Fibroblast of the aortic adventitia (primary cell): ENCODE measurements at regions not wholly inside any gene's neighbourhood (a gene's known extent, or its start where the extent isn't known, plus 50 kb on each side); places are given as distances from the start of the nearest gene placed in this dataset.

Experiments
- DNase-seq: peaks from one replicate; pipeline ENCODE4 v3.0.0-alpha.2; 2010; ENCODE audit warnings: low read depth
- H3K4me3 ChIP-seq: 2 replicates; pipeline ENCODE4 v1.5.1; 2011; ENCODE audit warnings: low read depth, mild to moderate bottlenecking, control low read depth, low read length, moderate library complexity
- TF ChIP-seq, protein P1 (sequence below): IDR thresholded peaks from 2 replicates; pipeline ENCODE4 v1.5.1; 2011; ENCODE audit warnings: mild to moderate bottlenecking, low read length, control low read depth, inconsistent platforms; ENCODE audit not compliant: insufficient read depth

DNA sequence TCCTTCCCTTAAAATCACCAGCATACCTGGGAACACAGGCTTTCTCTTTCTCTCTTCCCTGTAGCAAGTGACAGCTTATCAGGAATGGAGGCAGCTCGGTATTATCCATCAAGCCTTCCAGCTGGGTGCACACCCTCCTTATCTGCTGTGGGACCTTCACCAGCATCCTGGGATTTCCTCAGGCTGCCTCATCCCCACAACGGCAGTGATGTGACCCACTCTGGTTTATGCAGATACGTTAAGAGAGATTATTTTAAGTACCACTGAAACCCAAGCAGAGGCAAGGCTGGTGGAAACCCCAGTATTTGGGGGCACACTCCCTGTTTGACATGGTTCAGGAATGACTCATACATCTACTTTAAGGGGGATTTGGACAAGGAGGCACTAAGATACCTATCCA, 192.1 kb downstream of the TM9SF2 start:
- DNase-seq, result no peak
- no peak overlapping the region for H3K4me3 ChIP-seq
- TF ChIP-seq, protein P1, sequence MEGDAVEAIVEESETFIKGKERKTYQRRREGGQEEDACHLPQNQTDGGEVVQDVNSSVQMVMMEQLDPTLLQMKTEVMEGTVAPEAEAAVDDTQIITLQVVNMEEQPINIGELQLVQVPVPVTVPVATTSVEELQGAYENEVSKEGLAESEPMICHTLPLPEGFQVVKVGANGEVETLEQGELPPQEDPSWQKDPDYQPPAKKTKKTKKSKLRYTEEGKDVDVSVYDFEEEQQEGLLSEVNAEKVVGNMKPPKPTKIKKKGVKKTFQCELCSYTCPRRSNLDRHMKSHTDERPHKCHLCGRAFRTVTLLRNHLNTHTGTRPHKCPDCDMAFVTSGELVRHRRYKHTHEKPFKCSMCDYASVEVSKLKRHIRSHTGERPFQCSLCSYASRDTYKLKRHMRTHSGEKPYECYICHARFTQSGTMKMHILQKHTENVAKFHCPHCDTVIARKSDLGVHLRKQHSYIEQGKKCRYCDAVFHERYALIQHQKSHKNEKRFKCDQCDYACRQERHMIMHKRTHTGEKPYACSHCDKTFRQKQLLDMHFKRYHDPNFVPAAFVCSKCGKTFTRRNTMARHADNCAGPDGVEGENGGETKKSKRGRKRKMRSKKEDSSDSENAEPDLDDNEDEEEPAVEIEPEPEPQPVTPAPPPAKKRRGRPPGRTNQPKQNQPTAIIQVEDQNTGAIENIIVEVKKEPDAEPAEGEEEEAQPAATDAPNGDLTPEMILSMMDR, result no peak

DNA sequence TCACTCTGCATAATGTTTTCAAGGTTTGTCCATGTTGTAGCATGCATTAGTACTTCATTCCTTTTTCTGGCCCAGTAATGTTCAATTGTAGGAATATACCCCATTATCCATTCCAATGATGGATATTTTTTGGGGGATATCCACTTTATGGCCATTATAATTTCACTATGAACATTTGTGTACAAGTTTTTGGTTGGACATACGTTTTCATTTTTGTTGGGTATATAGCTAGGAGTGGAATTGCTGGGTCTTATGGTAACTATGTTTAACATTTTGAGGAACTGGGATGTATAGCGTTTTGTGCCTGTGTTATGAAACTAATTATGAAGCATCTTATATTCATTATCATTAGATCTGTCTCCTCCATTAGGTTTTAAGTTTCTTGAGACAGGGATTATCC, 191.6 kb downstream of the TM9SF2 start:
- TF ChIP-seq, protein P1, result no peak
- H3K4me3 ChIP-seq, result no peak overlapping the region
- no peak for DNase-seq

GRCh38 chr13:99691552-99691951, 190.3 kb downstream of the TM9SF2 start:
- no peak for DNase-seq
- TF ChIP-seq, protein P1, result no peak
- no peak overlapping the region for H3K4me3 ChIP-seq

- TF ChIP-seq, protein P1, result no peak
- H3K4me3 ChIP-seq, result no peak overlapping the region
- no peak for DNase-seq
Observed at GRCh38 chr13:99690426-99691174, 189.3 kb downstream of the TM9SF2 start.

DNA sequence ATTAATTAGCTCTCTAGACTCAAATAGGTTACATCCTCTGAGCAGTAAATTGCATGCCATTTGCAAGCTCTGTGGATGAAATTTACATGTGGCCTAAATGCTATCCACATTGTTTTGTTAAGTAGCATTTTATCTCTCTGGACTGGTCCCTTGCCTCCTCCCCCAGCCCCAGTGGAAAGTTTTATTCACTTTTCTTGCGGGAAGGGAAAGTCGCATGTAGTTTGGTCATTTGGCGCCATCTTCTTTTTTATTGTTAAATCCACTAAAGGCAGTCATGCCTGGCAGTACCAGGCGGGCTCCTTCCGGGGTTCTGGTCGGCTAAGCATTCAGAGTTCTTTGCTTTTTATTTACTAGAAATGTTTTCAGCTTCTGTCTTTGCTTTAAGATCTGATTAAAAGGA, 188.7 kb downstream of the TM9SF2 start:
- no peak for DNase-seq
- H3K4me3 ChIP-seq, result no peak overlapping the region
- TF ChIP-seq, protein P1, result no peak

- no peak for DNase-seq
- TF ChIP-seq, protein P1, result no peak
- no peak overlapping the region for H3K4me3 ChIP-seq
Observed at GRCh38 chr13:99688776-99689175, 187.5 kb downstream of the TM9SF2 start.
